Thyroid gland (tissue), 4 donors: ENCODE measurements at regions not wholly inside any gene's neighbourhood (a gene's known extent, or its start where the extent isn't known, plus 50 kb on each side); places are given as distances from the start of the nearest gene placed in this dataset.

ENCODE experiments used
- DNase-seq, 2 donors: peaks; one replicate each; pipeline ENCODE4 v3.0.0-alpha.2; 2019
- H3K27ac ChIP-seq, 3 donors: fragments of 200-600 bp; sonication (generic); 1 replicate in 2 of 3; 2 replicates in 1 of 3; pipeline ENCODE4 v1.5.1; 2016 to 2019; ENCODE audit warnings: mild to moderate bottlenecking in 1 of 3, moderate library complexity in 1 of 3
- H3K27me3 ChIP-seq: fragments of 200-600 bp; sonication (generic); one replicate; pipeline ENCODE4 v1.5.1; 2019
- H3K36me3 ChIP-seq, 2 donors: fragments of 200-600 bp; sonication (generic); one replicate each; pipeline ENCODE4 v1.5.1; 2016 to 2019
- H3K4me1 ChIP-seq, 2 donors: fragments of 200-600 bp; sonication (generic); one replicate each; pipeline ENCODE4 v1.5.1; 2017 to 2019
- H3K4me3 ChIP-seq, 3 donors: fragments of 200-600 bp; sonication (generic); replicated peaks in 1 of 3; 1 replicate in 2 of 3; 2 replicates in 1 of 3; pipeline ENCODE4 v1.5.1; 2016; ENCODE audit warnings: mild to moderate bottlenecking in 1 of 3
- H3K9me3 ChIP-seq: fragments of 200-600 bp; sonication (generic); one replicate; pipeline ENCODE4 v1.5.1; 2017
- POLR2A ChIP-seq, 2 donors: fragments of 450-650 bp; IDR thresholded peaks; one replicate each; pipeline ENCODE4 v1.6.1; 2017; ENCODE audit warnings: antibody characterized with exemption in 2 of 2, mild to moderate bottlenecking in 2 of 2, moderate library complexity in 1 of 2
- WGBS, 2 donors: methylation state at CpG; one replicate each; pipeline ENCODE4 v1.1.5; 2017; 5-methylcytosine and 5-hydroxymethylcytosine counted together
- intact Hi-C: fragments of 100-400 bp; cut with DNase I; formaldehyde crosslinking; loops from one replicate; pipeline ENCODE4 v1.15.1; 2023
- TF ChIP-seq, protein P1 (sequence below), 6 experiments: fragments of 200-600 bp in 3 of 6; fragments of 450-650 bp in 3 of 6; sonication (generic) in 3 of 6; IDR thresholded peaks; one replicate each; pipeline ENCODE4 v1.5.1; 2016 to 2019; ENCODE audit warnings: antibody characterized with exemption in 6 of 6, mild to moderate bottlenecking in 2 of 6, inconsistent platforms in 1 of 6, moderate library complexity in 1 of 6

DNA sequence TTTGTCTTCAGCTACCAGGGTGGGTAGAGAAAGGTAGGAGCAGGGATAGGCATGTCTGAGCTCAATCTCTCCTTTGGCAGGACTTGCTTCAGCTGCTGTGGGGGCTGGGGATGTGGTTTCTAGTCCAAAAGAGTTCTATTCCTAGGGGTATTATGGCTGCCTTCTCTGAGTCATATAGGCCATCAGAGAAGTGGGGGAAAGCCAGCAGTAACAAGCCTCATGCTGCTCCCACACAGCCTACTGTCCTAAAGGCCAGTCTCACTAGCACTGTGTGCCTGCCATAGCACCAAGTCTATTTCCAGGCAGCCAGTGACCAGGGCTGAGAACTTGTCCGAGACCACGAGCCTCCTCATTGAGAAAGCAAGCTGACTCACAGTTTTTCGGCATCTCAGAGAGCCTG lies 270.6 kb downstream of the DCAF12L2 start:
- Histone ChIP-seq H3K27me3 (no peaks in the 10 kb centered on the region), H3K27ac (no peak overlapping the region), H3K4me3 (no peak overlapping the region), H3K9me3 (no peaks in the 10 kb centered on the region), H3K4me1 (no peaks in the 10 kb centered on the region), H3K36me3 (no peaks in the 10 kb centered on the region)
- DNase-seq, result no peak
- TF ChIP-seq POLR2A (IDR thresholded peaks at IDR 0.05), result no peak
- TF ChIP-seq, protein P1, sequence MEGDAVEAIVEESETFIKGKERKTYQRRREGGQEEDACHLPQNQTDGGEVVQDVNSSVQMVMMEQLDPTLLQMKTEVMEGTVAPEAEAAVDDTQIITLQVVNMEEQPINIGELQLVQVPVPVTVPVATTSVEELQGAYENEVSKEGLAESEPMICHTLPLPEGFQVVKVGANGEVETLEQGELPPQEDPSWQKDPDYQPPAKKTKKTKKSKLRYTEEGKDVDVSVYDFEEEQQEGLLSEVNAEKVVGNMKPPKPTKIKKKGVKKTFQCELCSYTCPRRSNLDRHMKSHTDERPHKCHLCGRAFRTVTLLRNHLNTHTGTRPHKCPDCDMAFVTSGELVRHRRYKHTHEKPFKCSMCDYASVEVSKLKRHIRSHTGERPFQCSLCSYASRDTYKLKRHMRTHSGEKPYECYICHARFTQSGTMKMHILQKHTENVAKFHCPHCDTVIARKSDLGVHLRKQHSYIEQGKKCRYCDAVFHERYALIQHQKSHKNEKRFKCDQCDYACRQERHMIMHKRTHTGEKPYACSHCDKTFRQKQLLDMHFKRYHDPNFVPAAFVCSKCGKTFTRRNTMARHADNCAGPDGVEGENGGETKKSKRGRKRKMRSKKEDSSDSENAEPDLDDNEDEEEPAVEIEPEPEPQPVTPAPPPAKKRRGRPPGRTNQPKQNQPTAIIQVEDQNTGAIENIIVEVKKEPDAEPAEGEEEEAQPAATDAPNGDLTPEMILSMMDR (IDR thresholded peaks at IDR 0.05), result no peak
- intact Hi-C loops, result no loop called here
- 83% methylated on average over 1 of the region's 3 CpGs; no CpG with 5 or more reads in 1 of the 2 donors for WGBS, 2 donors

DNA sequence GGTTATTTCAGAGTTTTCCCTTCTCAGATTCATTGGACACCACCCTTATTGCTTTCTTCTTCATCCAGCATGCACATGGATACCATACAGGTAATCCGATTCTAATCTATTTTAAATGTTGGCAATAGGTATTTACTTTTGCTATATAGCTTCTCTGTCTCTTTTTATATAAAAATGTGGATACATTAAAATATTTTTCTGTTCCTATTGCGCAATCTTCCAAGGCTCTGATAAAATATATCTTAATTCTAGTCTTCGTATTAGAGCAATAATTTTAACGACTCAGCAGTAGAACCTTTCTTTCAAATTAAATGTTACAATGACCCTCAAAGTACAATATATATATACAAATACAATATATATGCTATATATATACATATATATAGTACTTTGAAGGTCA lies 239.8 kb downstream of the DCAF12L2 start:
- no peak overlapping the region for H3K4me3 ChIP-seq
- 94 to 97% methylated on average over 4 of the region's 4 CpGs for WGBS, 2 donors
- DNase-seq, result no peak
- intact Hi-C loops, result no loop called here
- H3K9me3 ChIP-seq, result no peaks in the 10 kb centered on the region
- TF ChIP-seq, protein P1 (IDR thresholded peaks at IDR 0.05), result no peak
- no peak for TF ChIP-seq POLR2A (IDR thresholded peaks at IDR 0.05)
- no peaks in the 10 kb centered on the region for H3K4me1 ChIP-seq
- no peaks in the 10 kb centered on the region for H3K27me3 ChIP-seq
- no peaks in the 10 kb centered on the region for H3K36me3 ChIP-seq
- no peak overlapping the region for H3K27ac ChIP-seq

DNA sequence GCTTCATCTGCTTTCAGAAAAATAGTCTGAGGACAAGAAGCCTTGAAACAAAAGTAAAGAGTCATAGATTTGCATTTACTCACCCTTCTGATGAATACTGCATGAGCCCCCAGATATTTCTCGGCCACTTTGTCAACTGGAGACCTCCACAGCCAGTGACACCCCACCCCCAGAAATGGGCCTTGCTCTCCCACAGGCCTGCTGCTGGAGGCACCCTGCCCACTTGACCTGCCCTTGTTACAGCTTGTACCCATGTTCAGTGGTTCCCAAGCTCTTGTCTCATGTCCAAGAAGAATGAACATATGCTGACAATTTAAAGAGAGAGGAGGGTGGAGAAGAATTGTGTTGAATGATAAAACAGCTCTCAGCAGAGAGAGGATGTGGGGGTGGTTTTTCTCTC lies 225.1 kb downstream of the DCAF12L2 start:
- no peaks in the 10 kb centered on the region for H3K9me3 ChIP-seq
- H3K36me3 ChIP-seq, result no peaks in the 10 kb centered on the region
- no peak overlapping the region for H3K27ac ChIP-seq
- no peak for TF ChIP-seq POLR2A (IDR thresholded peaks at IDR 0.05)
- TF ChIP-seq, protein P1 (IDR thresholded peaks at IDR 0.05), result no peak
- DNase-seq, result no peak
- H3K4me3 ChIP-seq, result no peak overlapping the region
- WGBS, 2 donors, result 63% methylated on average over 1 of the region's 1 CpG; no CpG with 5 or more reads in 1 of the 2 donors
- H3K4me1 ChIP-seq, result no peaks in the 10 kb centered on the region
- intact Hi-C loops, result no loop called here
- H3K27me3 ChIP-seq, result no peaks in the 10 kb centered on the region

DNA sequence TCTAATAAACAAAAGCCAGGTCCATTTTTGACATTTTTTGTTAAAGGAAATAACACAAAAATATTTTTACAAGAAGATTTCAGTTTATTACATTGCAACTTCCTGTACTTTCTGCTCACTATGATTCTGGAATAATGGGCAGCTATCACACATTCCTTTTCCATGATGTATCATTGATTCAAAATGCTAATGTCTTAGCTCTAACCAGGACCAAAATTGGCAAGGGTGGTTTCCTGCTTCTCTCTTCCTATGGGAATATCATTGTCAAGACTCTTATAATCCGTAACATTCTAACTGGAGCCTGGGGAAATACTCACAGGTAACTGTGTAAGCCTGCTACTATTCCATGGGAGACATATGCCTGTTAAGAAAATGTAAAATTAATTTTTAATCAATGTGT lies 218.6 kb downstream of the DCAF12L2 start:
- no peak overlapping the region for H3K27ac ChIP-seq

DNA sequence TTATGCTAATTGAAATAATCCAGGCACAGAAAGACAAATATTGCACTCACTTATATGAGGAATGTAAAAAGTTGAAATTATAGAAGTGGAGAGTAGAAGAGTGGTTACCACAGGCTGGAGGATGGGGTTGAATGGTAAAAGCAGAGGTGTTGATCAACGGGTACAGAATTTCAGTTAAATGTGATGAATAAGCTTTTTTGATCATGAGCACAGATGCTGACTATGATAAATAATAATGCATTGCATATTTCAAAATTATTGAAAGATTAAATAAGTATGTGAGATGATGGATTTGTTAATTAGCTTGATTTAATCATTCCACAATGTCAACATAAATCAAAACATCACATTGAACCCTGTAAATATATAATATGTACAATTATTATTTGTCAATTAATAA lies 213.1 kb downstream of the DCAF12L2 start:
- TF ChIP-seq, protein P1 (IDR thresholded peaks at IDR 0.05), result no peak
- TF ChIP-seq POLR2A (IDR thresholded peaks at IDR 0.05), result no peak
- 89 to 95% methylated on average over 1 of the region's 1 CpG for WGBS, 2 donors
- Histone ChIP-seq H3K4me3 (no peak overlapping the region), H3K27ac (no peak overlapping the region), H3K9me3 (no peaks in the 10 kb centered on the region), H3K4me1 (no peaks in the 10 kb centered on the region), H3K27me3 (no peaks in the 10 kb centered on the region), H3K36me3 (no peaks in the 10 kb centered on the region)
- DNase-seq, result no peak
- intact Hi-C loops, result no loop called here

More for the DNA sequence above, 218.6 kb downstream of the DCAF12L2 start:
- no peak for DNase-seq
- TF ChIP-seq, protein P1 (IDR thresholded peaks at IDR 0.05), result no peak
- no peak for TF ChIP-seq POLR2A (IDR thresholded peaks at IDR 0.05)
- H3K4me3 ChIP-seq, result no peak overlapping the region
- H3K36me3 ChIP-seq, result no peaks in the 10 kb centered on the region
- no peaks in the 10 kb centered on the region for H3K4me1 ChIP-seq
- no peaks in the 10 kb centered on the region for H3K27me3 ChIP-seq
- no peaks in the 10 kb centered on the region for H3K9me3 ChIP-seq
- 65 to 70% methylated on average over 1 of the region's 1 CpG for WGBS, 2 donors
- intact Hi-C loops, result no loop called here
